H1 (cell line): ENCODE measurements at regions not wholly inside any gene's neighbourhood (a gene's known extent, or its start where the extent isn't known, plus 50 kb on each side); places are given as distances from the start of the nearest gene placed in this dataset.

Experiments
- ASH2L ChIP-seq: fragments of 200-600, 300-600 bp; sonication (generic); IDR thresholded peaks from one replicate; pipeline ENCODE4 v1.7.1; 2017; ENCODE audit warnings: low read length
- CHD2 ChIP-seq: IDR thresholded peaks from 2 replicates; pipeline ENCODE4 v1.6.1; 2012; ENCODE audit warnings: low read length, improper control_type of control experiment
- CHD7 ChIP-seq: fragments of 300-600 bp; sonication (generic); IDR thresholded peaks from 2 replicates; pipeline ENCODE4 v1.7.1; 2012; ENCODE audit warnings: low read length, moderate library complexity, mild to moderate bottlenecking, inconsistent platforms; ENCODE audit not compliant: insufficient replicate concordance
- E2F6 ChIP-seq: IDR thresholded peaks from 2 replicates; pipeline ENCODE4 v1.6.1; 2012; ENCODE audit warnings: inconsistent platforms
- KDM1A ChIP-seq: fragments of 200-600, 300-600 bp; sonication (generic); IDR thresholded peaks from 2 replicates; pipeline ENCODE4 v1.7.1; 2016; ENCODE audit warnings: mild to moderate bottlenecking, low read length, borderline replicate concordance
- NRF1 ChIP-seq: IDR thresholded peaks from 2 replicates; pipeline ENCODE4 v1.6.1; 2011; ENCODE audit warnings: mild to moderate bottlenecking, low read depth, low read length, improper control_type of control experiment
- POLR2A ChIP-seq, 2 experiments: IDR thresholded peaks; 1 replicate in 1 of 2; 2 replicates in 1 of 2; pipeline ENCODE4 v1.6.1; 2011; ENCODE audit warnings: low read depth in 2 of 2, low read length in 2 of 2, mild to moderate bottlenecking in 2 of 2; ENCODE audit errors: control extremely low read depth in 1 of 2
- RAD21 ChIP-seq, 2 experiments: IDR thresholded peaks in 1 of 2; conservative IDR thresholded peaks in 1 of 2; 2 replicates each; pipeline ENCODE4 v1.6.1; 2011; ENCODE audit warnings: low read depth in 2 of 2, low read length in 2 of 2, improper control_type of control experiment in 1 of 2, inconsistent platforms in 1 of 2, mild to moderate bottlenecking in 1 of 2, moderate library complexity in 1 of 2
- RNF2 ChIP-seq: fragments of 200-900, 300-1000 bp; sonication (generic); IDR thresholded peaks from 2 replicates; pipeline ENCODE4 v1.7.1; 2016; ENCODE audit warnings: borderline replicate concordance, low read depth, mild to moderate bottlenecking, antibody characterized with exemption, low read length; ENCODE audit not compliant: poor library complexity, severe bottlenecking; ENCODE audit errors: missing control alignments
- SIRT6 ChIP-seq: IDR thresholded peaks from one replicate; pipeline ENCODE4 v1.7.1; 2012; ENCODE audit warnings: low read length, inconsistent platforms
- SP2 ChIP-seq: IDR thresholded peaks from 2 replicates; pipeline ENCODE4 v1.6.1; 2012; ENCODE audit warnings: mild to moderate bottlenecking, low read length, inconsistent platforms
- ZNF274 ChIP-seq: IDR thresholded peaks from 2 replicates; pipeline ENCODE4 v1.7.0; 2012; ENCODE audit warnings: low read length, borderline replicate concordance; ENCODE audit errors: extremely low read depth

- TF ChIP-seq CHD7 = no peak
- TF ChIP-seq E2F6 = no peak
- TF ChIP-seq RAD21 (IDR thresholded peaks at IDR 0.05 in 1 of 2, conservative IDR thresholded peaks at IDR 0.05 in 1 of 2; ENCODE audit: low read depth in 2 of 2, low read length in 2 of 2) = no peak
- no peak for TF ChIP-seq KDM1A
- no peak for TF ChIP-seq ASH2L
- no peak for TF ChIP-seq RNF2
- no peak for TF ChIP-seq ZNF274
- TF ChIP-seq NRF1 = no peak
- TF ChIP-seq POLR2A (IDR thresholded peaks at IDR 0.05; ENCODE audit: control extremely low read depth in 1 of 2, low read depth in 2 of 2, low read length in 2 of 2) = no peak
- TF ChIP-seq CHD2 = no peak
- no peak for TF ChIP-seq SIRT6
- no peak for TF ChIP-seq SP2
These were observed 600.5 kb downstream of the KCNT2 start (continued) for GRCh38 chr1:196007763-196008162.
